Fibroblast of villous mesenchyme (primary cell): ENCODE measurements at regions not wholly inside any gene's neighbourhood (a gene's known extent, or its start where the extent isn't known, plus 50 kb on each side); places are given as distances from the start of the nearest gene placed in this dataset.

ENCODE experiments used
- DNase-seq: peaks from one replicate; pipeline ENCODE4 v3.0.0-alpha.2; 2010; ENCODE audit warnings: low read depth
- H3K4me3 ChIP-seq: 2 replicates; pipeline ENCODE4 v1.5.1; 2011; ENCODE audit warnings: low read depth, mild to moderate bottlenecking, low read length
- TF ChIP-seq, protein P1 (sequence below): IDR thresholded peaks from 2 replicates; pipeline ENCODE4 v1.5.1; 2012; ENCODE audit warnings: low read depth, mild to moderate bottlenecking, low read length; ENCODE audit not compliant: insufficient read depth

DNA sequence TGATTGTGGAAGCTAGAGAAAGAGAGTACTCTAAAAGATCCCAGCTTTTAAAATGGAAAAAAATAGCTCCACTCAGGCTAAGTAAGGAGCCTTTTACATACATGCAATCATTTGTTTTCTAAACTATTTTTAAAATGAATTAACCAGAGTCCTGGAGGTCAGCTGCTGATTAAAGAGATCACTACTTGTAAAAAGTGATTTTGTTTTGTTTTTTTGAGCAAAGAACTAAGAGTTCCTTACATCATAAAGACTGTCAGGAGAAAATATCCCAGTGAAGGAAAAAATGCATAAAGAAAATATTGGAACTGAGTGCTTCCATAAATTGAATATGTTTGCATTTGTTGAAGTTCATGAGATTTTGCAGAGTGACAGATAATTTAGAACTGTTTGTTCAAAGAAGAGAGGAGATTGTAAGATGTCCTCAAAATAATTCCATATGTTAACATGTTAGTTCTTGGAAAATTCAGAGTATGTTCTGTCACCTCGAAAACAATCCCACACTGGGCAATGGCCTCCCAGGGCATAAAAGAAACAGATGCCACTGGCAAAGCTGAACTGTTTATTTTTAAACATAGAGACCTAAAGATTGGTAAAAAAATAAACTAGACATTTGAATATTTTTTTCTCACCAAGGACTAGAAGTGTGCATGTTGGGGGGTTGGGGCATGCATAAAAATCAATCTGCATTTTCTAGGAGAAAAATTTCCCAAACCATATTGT is 264.7 kb downstream of the NPR3 start:
- TF ChIP-seq, protein P1, sequence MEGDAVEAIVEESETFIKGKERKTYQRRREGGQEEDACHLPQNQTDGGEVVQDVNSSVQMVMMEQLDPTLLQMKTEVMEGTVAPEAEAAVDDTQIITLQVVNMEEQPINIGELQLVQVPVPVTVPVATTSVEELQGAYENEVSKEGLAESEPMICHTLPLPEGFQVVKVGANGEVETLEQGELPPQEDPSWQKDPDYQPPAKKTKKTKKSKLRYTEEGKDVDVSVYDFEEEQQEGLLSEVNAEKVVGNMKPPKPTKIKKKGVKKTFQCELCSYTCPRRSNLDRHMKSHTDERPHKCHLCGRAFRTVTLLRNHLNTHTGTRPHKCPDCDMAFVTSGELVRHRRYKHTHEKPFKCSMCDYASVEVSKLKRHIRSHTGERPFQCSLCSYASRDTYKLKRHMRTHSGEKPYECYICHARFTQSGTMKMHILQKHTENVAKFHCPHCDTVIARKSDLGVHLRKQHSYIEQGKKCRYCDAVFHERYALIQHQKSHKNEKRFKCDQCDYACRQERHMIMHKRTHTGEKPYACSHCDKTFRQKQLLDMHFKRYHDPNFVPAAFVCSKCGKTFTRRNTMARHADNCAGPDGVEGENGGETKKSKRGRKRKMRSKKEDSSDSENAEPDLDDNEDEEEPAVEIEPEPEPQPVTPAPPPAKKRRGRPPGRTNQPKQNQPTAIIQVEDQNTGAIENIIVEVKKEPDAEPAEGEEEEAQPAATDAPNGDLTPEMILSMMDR: no peak
- DNase-seq: no peak
- no peak overlapping the region for H3K4me3 ChIP-seq

DNA sequence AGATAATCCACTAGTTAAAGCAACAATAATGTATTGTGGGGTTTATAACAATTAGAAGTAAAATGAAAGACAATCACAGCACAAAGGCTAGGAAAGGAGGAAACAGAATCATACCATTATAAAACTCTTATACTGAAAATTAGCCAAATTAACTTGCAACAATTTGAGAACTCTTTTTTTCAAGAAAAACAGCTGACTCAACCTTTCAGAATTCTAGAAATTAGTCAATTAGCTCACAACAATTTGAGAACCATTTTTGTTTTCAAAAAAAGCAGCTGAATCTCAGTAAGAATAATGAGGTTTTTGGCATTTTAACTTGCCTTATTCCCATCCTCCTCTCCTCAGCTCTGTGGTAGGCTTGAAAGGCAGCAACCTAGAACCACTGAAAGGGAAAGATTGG is 269.9 kb downstream of the NPR3 start:
- DNase-seq: no peak
- no peak overlapping the region for H3K4me3 ChIP-seq
- TF ChIP-seq, protein P1: no peak

DNA sequence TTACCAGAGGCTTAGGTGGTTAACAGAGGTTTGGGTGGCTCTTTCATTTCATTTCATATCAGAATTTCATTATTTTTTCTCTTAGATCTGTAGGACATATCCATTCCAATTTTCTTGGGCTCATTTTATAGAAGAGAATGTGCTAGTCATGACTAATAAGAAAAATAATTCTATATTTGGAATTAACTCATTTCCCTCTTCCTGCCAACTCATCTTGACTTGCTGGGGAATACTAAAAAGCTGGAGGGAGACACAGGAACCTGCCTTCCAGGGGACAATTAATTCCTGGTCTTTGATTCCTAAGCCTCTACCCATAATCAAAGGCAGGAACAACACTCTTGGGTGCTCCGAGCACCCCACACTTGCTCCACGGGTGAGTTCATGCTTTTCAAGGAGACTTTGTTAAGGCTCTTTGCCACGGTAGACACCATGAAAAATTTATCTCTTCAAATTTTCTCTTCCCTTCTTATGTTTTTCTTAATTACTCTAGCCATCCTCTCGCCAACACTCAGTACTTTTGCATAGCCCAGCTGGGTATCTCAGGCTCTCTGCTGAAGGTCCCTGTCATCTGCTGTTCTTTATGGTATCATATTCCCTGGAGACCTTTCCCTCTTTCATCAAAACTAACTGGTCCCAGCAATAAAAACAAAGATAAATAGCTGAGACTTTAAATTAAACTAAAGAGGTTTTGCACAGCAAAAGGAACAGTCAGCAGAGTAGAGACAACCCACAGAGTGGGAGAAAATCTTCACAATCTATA is 273.9 kb downstream of the NPR3 start:
- DNase-seq: no peak
- no peak overlapping the region for H3K4me3 ChIP-seq
- TF ChIP-seq, protein P1: no peak

DNA sequence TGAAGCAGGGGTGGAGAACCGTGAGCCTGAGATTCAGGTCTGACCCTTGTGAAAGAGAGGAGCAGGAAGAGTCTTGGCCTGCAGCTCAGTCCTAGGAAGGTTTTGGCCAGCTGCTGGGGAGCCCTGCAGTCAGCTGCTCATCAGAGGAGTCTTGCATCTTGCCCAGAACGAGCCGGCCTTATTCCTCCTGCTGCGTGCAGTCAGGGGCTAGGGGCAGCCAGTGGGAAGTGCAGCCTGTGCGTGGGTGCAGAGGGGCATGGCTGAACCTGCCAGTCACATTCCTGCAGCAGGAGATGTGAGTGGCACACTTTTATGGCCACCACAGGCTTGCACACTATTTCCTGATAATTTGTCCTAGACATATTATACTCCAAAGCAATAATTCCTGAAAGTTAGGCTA is 278.7 kb downstream of the NPR3 start:
- no peak overlapping the region for H3K4me3 ChIP-seq
- no peak for DNase-seq
- TF ChIP-seq, protein P1: no peak

DNA sequence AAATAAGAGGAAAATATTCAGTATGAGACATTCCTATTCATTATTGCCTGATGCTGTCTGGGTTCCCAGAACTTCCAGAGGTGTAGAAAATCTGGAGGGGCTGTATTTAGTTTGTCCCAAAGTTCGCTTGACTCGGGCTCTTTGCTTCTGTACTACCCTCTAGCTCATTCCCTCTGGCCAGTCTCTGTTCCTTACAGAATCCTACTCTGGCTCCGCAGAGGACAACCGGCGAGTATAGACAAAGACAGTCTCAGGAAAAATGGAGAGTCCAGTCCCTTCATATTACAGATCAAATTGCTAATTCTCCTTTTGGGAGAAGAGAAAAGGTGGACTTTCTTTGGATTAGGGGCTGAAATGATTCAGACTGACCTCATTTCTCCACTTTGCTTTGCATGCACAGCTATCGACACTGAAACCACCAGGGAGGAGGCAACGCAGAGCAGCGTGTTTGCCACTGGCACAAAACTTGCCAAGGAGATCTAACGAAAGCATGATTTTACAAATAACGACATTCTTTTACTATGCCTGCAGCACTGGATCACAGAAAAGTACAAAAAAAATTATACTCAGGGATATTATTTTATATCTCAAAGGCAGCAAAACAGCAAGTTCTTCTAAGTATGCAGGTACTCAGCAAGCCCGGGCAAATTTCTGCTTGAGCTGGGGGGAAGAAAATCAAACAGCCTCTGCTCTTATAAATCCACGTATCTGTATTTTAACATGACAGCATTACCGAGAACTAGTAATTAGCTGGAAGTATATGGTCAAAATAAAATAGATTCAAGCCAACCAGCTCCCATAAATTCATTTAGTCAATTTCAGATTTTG is 279.7 kb downstream of the NPR3 start:
- TF ChIP-seq, protein P1: no peak
- no peak overlapping the region for H3K4me3 ChIP-seq
- DNase-seq: no peak

DNA sequence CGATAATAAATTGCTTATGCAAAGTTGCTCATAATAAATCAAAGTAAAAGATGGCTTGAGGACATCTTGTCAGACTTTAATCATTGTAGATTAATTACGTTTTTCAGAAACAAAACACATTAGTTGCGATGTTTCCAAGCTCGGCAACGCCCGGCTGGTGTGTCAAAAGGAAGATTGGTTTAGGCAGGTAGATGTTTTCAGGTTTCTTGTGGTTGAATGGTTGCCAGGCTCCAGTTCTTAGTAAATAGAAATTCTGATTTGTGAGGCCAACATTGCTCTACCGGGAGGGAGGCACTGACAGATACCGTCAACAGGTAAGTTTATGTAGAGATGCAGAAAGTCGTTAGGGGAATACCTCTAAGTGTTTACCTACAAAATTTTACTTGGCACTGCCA is 280.3 kb downstream of the NPR3 start:
- TF ChIP-seq, protein P1: no peak
- no peak for DNase-seq
- no peak overlapping the region for H3K4me3 ChIP-seq
